HCT116 (cell line): ENCODE measurements at regions not wholly inside any gene's neighbourhood (a gene's known extent, or its start where the extent isn't known, plus 50 kb on each side); places are given as distances from the start of the nearest gene placed in this dataset.

Experiments used
- CTCF ChIP-seq, 3 experiments: fragments of 200-600 bp in 1 of 3; sonication (generic) in 1 of 3; IDR thresholded peaks in 2 of 3; conservative IDR thresholded peaks in 1 of 3; 2 replicates each; pipeline ENCODE4 v1.5.1; 2012 to 2017; ENCODE audit warnings: low read depth in 2 of 3, low read length in 2 of 3, antibody characterized with exemption in 1 of 3, borderline replicate concordance in 1 of 3, control low read depth in 1 of 3, mild to moderate bottlenecking in 1 of 3, mixed read lengths in 1 of 3, mixed run types in 1 of 3, moderate library complexity in 1 of 3; ENCODE audit not compliant: insufficient read depth in 1 of 3
- ELF1 ChIP-seq: IDR thresholded peaks from 2 replicates; pipeline ENCODE4 v1.6.1; 2012; ENCODE audit warnings: low read depth, borderline replicate concordance
- EZH2 ChIP-seq: fragments of 200-600 bp; sonication (generic); IDR thresholded peaks from 2 replicates; pipeline ENCODE4 v1.6.1; 2017; ENCODE audit warnings: antibody characterized with exemption, mixed run types
- EZH2phosphoT487 ChIP-seq: fragments of 200-600 bp; IDR thresholded peaks from 2 replicates; pipeline ENCODE4 v1.6.1; 2018; ENCODE audit warnings: antibody characterized with exemption, borderline replicate concordance
- POLR2A ChIP-seq: IDR thresholded peaks from 2 replicates; pipeline ENCODE4 v1.7.0; 2011; ENCODE audit warnings: borderline replicate concordance; ENCODE audit not compliant: insufficient read depth, insufficient read length; ENCODE audit errors: extremely low read depth
- POLR2AphosphoS5 ChIP-seq: IDR thresholded peaks from 2 replicates; pipeline ENCODE4 v1.6.1; 2011; ENCODE audit warnings: mild to moderate bottlenecking, low read depth, low read length, moderate library complexity
- RAD21 ChIP-seq: IDR thresholded peaks from 2 replicates; pipeline ENCODE4 v1.6.1; 2012; ENCODE audit warnings: low read depth, mild to moderate bottlenecking
- SIN3A ChIP-seq: IDR thresholded peaks from 2 replicates; pipeline ENCODE4 v1.6.1; 2012; ENCODE audit warnings: low read depth
- TCF7L2 ChIP-seq: IDR thresholded peaks from 2 replicates; pipeline ENCODE4 v1.7.0; 2011; ENCODE audit warnings: borderline replicate concordance, inconsistent platforms; ENCODE audit not compliant: insufficient read depth, insufficient read length; ENCODE audit errors: extremely low read depth

- TF ChIP-seq TCF7L2 (no peak), POLR2A (no peak), POLR2AphosphoS5 (no peak), CTCF (IDR thresholded peaks at IDR 0.05 in 2 of 3, conservative IDR thresholded peaks at IDR 0.05 in 1 of 3; ENCODE audit: borderline replicate concordance in 1 of 3, insufficient read depth in 1 of 3, low read depth in 2 of 3, low read length in 2 of 3) (no peak), RAD21 (no peak), EZH2 (no peak), SIN3A (no peak), ELF1 (no peak), EZH2phosphoT487 (no peak)
Observed at GRCh38 chr9:86751956-86752355, 195.3 kb downstream of the GAS1 start.
